G401 (cell line): ENCODE measurements at regions not wholly inside any gene's neighbourhood (a gene's known extent, or its start where the extent isn't known, plus 50 kb on each side); places are given as distances from the start of the nearest gene placed in this dataset.

Source experiments
- DNase-seq: peaks from one replicate; pipeline ENCODE4 v3.0.0-alpha.2; 2015; ENCODE audit warnings: low spot score
- in situ Hi-C: cut with HindIII; loops from 2 replicates; pipeline ENCODE4 v1.10.0; 2016; ENCODE audit warnings: low sequenced_read_pairs, mixed read lengths

DNA sequence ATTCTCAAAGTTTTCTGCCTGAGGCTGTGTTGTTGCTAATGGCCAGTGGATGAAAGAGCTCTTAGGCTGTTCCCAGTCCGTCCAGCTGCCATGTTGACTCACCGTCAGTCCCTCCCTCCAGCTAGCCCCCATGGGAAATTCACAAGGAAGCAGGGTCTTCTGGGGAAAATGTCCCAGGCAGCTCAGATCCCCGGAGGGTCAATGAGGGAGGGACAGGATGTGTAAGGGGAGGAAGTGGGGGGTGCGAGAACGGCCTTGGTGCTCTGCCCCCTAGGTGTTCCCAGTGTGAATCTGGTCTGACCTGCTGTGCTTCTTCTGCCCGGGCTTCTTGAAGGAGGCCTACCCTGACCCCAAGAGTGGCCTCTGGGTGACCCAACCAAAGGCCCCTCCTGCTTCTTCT is 65.9 kb downstream of the CEBPB start:
- in situ Hi-C loops = no loop called here
- no peak for DNase-seq

DNA sequence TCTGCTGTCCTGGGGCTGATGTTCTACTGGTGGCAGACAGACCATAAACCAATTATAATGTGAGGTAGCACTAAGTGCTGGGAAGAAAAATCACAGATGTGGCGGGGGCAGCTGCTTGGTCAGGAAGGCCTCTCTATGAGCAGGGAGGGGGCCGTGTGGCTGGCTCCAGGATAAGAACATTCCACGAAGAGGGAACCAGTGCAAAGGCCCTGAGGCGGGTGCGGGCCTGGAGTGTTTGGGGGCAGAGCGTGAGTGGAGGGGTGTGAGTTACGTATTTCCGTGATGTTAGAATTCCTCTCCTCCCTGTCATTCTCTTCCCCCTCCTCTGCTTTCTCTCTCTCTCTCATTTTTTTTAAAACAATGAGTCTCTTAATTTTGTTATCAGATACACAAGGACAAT is 67.2 kb downstream of the CEBPB start:
- no peak for DNase-seq
- in situ Hi-C loops = no loop called here

GRCh38 chr20:50258790-50259483 is 68.3 kb downstream of the CEBPB start:
- in situ Hi-C loops = no loop called here
- DNase-seq = no peak

- DNase-seq = no peak
- in situ Hi-C loops = no loop called here
These were observed 69.3 kb downstream of the CEBPB start for GRCh38 chr20:50259705-50260478.

DNA sequence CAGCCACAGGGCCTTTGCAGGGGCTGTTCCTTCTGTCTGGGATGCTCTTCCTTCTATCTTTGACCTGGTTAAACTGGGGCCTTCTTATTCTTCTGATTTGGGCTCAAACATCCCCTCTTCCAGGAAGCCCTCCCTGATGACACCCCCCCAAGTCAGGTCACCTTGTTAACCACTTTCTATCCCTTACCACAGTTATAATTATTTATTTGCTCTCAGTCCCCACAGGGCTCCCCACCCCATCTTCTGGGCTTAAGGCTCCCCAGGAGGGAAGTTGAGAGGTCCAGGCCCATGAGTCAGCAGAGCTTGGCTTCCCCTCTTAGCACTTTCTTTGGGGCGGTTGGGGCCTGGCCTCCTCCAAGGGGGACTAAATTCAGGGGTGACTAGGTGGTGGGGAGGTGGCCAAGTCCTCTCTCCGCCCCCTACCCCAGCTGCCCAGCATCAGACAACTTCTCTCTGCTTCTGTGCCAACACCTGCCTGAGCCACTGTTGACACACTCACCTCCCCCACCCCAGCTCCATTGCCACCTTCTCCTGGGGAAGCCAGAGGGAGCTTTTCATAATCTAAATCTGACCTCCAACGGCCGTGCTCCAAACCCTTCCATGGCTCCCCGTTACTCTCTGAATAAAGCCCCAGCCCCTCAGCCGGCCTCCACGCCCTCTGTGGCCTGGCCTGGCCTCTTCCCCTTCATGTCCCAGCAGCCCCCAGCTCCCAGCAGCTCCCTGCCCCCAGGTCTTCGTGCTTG is 70.0 kb downstream of the CEBPB start:
- no peak for DNase-seq
- in situ Hi-C loops = no loop called here

GRCh38 chr20:50261471-50262212 is 71.0 kb downstream of the CEBPB start:
- no peak for DNase-seq
- in situ Hi-C loops = no loop called here

- DNase-seq = no peak
- in situ Hi-C loops = no loop called here
These were observed 73.2 kb downstream of the CEBPB start for GRCh38 chr20:50263831-50264230.

- in situ Hi-C loops = no loop called here
- no peak for DNase-seq
These were observed 74.0 kb downstream of the CEBPB start for GRCh38 chr20:50264534-50265145.

DNA sequence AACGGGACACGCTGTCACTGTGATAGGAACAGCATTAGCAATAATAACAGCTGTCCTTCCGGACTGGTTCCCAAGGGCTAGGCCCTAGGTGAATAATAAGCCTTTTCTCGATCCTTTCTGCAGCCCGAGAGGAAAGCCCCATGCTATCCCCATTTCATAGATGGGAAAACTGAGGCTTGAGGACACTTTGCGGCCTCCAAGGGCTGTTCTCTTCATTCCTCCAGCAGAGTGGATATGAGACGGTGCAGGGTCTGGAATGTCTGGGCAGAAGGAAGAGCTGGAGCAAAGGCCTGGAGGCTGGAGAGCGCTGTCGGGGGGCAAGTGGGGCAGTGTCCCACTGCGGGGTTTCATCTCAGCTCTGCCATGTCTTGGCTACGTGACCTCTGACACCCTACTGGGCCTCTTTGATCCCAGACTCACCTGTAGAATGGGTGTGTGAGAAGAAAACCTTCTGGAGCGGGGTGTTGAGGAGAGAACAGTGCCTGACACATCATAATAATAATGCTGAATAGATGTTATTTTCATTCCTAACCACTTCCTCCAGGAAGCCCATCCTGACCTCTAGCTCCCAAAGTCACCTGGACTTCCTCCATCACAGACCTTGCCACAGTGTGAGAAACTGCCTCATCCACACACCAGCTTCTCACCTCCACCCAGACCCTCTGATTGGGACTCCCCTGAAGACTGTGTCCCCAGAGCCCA is 74.8 kb downstream of the CEBPB start:
- DNase-seq = no peak
- in situ Hi-C loops = no loop called here

- in situ Hi-C loops = no loop called here
- no peak for DNase-seq
These were observed 75.8 kb downstream of the CEBPB start for GRCh38 chr20:50266293-50267040.

- in situ Hi-C loops = no loop called here
- DNase-seq = no peak
These were observed 76.6 kb downstream of the CEBPB start for GRCh38 chr20:50267041-50267865.

DNA sequence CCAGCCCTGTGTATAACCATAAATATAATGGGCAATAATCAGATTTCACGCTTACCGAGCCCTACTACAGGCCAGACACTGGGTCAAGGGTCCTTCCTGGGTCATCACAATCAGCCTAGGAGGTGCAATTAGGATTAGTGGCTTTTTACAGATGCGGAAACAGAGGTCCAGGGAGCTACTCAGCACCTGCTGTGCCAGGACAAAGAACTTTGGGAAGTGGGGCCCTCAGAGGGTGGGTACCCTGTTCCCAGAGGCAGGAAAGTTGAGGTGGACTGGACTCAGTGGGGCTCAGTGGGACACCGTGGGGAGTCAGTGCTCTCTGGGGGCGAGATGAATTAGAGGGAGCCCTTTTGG is 77.2 kb downstream of the CEBPB start:
- in situ Hi-C loops = no loop called here
- no peak for DNase-seq

DNA sequence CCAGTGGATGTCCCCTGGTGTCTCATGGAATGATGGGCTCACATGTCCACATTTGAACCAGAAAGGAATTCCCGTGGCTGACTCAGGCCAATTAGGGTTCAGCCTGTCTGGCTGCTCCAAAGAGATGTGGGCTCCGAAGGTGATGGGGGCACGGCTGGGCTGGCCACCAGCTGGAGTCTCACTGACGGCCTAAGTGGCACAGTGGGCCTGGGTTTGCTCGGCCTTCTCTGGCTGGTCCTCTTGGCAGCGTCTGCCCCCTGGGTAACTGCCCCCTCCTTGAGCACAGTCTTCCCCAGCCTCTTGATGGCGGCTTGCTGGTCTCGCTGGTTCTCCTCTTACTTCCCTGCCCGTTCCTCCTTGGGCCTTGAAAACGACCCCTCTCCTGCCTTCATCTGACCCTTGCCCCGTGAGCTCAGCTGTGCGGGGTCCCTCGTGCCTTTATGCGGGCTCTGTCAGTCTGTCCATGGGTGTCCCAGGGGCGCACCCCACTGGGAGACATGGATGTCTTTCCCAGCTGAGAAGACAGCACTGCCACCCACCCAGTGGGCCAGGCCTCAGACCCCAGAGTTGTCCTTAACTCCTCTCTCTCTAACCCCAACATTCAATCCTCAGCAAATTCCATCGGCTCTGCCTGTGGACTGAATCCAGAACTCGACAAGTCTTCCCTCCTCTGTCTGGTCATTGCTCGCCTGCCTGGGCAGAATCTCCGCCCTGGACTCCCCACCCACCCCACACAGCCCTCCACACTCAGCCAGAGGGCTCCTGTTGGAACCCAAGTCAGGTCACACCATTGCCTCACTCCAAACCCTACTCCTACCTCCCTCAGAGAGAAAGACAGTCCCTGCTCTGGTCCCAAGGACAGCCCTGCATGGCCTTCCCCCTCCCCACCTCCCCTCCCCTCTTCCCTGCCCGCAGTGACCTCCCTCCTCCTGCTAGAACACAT is 78.7 kb downstream of the CEBPB start:
- in situ Hi-C loops = no loop called here
- DNase-seq = no peak

DNA sequence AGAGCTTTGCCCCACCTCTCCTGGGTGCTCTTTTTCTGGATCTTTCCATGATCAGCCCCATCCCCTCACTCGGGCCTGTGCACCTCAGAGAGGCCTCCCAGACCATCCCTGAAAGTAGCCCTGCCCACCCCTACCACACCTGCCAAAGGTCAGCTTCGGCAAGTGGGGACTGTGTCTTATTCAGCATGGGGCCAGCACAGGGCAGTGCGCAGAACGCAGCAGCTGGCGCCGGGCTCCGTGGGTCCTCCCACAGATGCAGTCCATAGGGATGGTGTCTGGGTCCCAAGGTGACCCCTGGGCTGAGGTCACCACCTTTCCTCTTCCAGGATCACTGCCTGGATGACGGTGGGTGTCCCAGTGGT is 79.4 kb downstream of the CEBPB start:
- in situ Hi-C loops = no loop called here
- DNase-seq = no peak

GRCh38 chr20:50270569-50270968 is 79.9 kb downstream of the CEBPB start:
- no peak for DNase-seq
- in situ Hi-C loops = no loop called here

DNA sequence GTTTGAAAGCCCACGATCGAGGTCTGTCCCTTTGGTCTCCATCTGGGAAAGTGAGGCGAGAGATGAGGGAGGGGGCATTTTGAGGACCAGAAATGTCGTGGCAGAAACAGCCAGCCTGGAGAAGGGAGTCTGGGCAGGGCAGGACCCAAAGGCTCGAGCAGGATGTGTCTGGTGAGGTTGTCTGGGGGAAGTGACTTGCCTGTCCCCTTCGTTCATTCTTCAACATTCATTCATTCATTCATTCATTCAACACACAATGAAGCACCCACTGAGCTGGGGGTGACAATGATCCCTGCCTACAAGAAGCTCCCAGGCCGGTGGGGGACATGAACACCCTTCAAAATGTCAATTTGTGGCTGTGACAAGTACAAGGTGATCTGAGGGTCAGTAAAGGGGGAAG is 80.5 kb downstream of the CEBPB start:
- DNase-seq = no peak
- in situ Hi-C loops = no loop called here
